ENCODE measurements at regions not wholly inside any gene's neighbourhood (a gene's known extent, or its start where the extent isn't known, plus 50 kb on each side); places are given as distances from the start of the nearest gene placed in this dataset.
A peak's percentile ranks its signal among the peaks of the same experiment; 100 is the strongest.
"Not testable (repeated sequence)": the region's sequence is repeated elsewhere in the genome, so short reads cannot be mapped to it uniquely, and the experiment has no call there.

GRCh38 chr3:194030372-194030771 is 105.6 kb upstream of the HES1 start:
- peak; percentile 70 for DNase-seq

DNA sequence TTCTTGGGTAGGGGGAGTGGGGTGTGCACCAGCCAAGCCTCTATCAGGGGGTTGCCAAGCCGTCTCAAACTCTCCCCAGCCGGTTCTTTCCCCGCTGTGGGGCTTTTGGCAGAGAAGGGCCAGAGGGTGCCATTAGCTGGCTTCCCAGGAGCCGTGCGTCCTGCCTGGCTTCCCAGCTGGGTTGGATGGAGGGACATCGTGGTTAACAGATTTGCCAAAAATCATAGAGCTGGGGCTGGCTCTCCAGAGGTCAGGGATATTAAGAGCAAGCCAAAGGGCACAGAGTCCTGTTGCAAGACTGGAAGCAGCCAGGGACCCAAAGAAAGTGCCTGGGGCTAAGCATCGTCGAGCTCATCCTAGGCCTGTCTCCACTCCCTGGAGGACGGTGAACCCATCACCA is 104.6 kb upstream of the HES1 start:
- no peak for DNase-seq

DNA sequence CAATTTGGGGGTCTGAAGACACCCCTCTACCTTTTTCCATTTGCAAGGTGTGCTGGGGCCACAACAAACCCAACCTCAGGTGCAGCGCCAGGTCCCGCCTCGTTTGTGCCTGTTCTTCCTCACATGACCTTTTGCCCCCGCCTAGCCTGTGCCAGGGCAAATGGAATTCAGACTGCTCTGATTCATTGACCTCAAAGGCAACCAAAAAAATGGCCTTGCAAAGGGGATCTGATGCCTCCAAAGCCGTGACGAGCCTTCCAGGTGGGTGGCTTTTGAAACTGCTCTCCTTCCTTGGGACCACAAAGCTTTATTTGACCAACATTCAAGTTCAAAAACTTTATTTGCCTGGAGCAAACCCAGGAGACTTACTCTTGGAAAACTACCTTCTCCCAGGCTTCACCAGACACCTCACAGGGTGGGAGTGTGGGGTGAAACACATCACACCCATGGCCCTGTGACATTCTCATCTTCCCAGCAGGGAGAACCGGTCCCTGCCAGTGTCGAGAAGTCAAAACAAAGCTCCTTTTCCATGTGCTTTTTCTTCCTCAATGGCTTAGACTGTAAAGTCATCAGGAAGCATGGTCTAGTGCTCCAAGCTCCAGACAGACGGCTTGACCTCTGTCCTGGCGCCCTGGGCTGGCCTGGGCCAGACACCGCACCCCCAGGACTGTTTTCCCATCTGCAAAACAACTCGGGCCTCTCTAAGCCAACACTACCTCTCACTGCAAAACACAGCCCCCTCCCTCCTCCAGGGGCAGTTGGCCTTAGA is 103.9 kb upstream of the HES1 start:
- DNase-seq = no peak

GRCh38 chr3:194032828-194033435 is 103.0 kb upstream of the HES1 start:
- no peak for DNase-seq

DNA sequence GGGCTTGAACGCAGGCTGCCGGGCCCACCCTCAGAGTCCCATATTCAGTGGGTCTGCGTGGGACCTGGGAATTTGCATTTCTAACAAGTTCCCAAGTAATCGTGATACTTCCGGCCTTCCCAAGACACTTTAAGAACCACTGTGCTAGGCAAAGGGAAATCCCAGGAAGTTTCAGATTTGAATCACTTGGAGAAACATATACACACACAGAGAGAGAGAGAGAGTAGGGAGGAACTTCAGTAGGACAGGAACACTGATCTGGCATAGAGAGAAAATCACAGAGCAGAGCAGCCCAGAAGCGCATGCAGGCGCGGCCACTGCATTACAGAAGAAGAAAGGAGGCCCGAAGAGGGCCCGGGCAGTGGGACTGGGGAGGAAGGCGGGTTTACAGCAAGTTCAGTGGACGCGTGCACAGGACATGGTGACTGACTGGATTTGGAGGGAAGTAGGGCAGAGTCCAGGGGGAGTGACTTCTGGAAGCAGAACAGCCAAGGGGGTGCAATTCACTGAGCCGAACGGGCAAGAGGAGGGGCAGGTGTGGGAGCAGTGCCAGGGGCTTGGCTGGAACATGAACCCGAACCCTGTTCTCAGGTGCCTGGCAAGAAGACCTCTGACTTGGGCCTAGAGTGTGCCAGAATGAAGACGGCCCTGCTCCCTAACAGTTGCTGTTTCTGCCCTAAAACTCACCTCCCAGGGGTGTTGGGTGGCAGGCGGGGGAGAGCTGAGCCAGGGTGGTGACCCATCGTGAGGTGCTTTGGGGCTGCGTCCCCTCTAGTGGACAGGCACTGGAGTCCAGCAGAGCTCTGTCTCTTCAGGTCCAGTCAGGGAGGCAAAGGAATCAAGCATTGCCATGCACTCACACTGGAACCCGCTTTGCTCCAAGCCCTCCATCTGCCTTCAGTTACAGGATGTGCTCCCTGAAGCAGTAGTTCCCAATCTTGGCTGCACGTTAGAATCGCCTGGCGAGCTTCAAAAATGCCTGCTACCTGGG is 101.3 kb upstream of the HES1 start:
- no peak for DNase-seq

DNA sequence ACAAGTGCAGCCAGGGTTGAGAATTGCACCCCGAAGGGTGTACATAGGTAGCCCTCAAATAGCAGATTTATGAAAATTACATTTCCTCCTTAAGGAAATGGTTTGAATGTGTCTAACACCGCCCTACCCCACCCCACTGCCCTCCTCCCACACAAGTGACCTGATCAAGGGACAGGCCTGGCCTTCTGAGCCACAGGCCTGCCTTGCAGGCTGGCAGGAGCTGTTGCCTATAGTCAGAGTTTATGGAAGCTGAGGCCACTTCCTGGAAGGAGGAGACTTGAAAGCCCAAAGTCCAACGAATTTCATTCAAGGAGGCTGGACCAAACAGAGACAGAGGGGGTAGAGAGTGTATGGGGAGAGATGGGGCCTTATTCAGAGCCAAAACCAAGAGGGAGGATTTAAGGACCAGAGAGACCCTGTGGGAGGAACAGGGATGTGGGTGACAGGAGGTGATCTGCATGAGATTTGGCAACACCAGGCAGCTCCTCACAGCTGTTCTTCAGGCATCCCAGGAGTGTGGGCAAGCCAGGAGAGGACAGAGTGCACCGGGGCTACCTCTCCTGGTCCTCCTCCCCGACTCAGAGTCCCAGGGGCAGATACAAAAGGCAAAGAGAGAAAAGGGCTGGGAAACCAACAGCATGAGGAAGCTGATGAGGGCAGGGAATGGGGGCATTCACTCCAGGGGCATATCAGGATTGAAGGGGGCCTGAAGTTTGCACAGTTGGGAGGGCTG is 100.4 kb upstream of the HES1 start:
- DNase-seq = no peak

DNA sequence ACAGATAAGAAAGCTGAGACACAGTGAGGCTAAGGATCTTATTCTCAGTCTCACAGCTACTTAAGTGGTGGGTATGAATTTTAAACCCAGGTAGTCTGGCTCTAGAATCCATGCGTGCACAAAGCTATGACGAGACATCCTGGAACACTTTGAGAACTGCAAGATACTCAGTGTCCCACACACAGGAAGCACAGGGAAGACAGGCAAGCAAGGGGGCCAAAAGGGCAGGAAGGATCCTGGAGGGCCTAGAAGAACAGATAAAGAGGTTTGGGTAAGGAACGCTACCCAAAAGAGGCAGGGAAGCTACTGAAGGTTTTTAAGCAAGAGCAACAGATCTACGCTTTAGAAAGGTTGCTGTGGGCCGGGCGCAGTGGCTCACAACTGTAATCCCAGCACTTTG is 99.1 kb upstream of the HES1 start:
- DNase-seq = no peak

DNA sequence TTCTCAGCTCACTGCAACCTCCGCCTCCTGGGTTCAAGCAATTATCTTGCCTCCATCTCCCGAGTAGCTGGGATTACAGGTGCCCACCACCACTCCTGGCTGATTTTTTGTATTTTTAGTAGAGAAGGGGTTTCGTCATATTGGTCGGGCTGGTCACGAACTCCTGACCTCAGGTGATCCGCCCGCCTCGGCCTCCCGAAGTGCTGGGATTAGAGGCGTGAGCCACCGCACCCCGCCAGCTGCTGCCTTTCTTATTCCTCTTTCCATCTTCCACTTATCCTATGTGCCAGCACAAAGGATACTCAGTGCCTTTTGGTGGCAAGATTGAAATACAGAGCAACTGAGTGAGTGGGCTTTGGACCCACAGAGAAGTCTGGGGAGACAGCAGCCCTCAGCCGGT is 97.6 kb upstream of the HES1 start:
- not testable (repeated sequence) for DNase-seq

- no peak for DNase-seq
Observed at GRCh38 chr3:194038960-194039359, 97.0 kb upstream of the HES1 start.

DNA sequence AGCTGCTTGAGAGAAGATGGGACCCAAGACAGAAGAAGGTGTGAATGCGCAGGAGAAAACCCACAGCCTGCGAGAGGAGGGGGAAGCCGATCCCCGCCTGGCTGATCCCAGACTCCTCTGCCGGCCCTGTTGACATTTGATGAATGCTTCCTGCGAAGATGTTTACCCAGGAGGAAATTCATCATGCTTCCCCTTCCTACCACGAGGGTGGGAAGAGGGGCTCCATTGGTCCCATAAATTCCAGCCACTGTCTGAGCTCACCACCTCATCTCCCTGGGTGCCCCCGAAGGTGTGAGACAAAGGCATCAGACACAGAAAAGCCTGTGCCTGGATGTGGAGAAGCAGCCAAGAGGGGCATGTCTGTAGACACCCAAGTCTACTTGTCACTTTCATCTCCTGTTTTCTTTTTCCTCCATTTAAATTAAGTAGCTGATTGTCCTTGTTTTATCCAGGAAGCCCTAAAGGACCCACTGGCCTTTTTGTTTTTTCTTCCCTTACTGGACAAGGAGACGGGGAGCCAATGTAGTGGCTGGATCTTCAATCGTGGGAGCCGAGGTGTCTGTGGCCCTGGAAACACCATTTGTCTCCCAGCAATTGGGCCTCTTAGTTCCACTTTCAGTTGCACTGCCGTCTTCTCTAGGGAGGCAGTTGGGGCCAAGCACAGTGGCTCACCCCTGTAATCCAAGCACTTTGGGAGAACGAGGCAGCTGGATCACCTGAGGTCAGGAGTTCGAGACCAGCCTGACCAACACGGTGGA is 95.3 kb upstream of the HES1 start:
- no peak for DNase-seq

DNA sequence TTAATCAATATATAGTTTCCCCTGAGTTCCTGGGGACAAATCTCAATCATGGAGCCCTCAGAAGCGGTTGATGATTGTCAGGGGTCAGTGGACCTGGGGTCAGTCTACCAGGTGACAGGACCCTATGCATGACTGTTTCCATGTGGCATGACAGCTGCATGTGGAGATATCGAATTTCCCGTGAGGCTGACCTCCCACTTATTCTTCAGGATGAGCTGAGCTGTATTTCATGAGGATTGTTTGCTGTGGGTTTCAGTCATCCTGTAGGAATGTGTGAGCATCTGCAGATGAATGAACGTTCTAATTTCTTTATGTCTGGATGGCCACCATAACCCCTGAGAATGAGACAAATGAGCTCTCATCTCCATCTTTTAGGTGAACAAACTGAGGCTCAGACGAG is 93.0 kb upstream of the HES1 start:
- DNase-seq = no peak

DNA sequence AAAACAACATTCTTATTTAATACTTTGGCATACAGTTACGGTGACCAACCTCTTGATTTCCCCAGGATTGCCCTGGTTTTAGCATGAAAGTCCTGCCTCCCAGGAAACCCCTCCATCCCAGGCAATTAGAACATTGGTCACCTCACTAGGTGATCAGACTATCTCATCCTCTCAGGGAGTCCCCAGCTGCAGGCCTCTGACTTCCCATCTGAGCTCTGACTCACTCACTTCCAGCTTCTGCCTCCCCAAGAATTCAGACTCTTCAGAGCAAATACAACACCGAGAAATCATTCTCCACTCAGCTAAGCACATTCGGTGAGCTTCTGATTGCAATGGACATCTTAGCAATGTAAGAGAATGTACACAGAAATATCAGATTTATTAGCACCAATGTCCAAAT is 92.4 kb upstream of the HES1 start:
- no peak for DNase-seq

DNA sequence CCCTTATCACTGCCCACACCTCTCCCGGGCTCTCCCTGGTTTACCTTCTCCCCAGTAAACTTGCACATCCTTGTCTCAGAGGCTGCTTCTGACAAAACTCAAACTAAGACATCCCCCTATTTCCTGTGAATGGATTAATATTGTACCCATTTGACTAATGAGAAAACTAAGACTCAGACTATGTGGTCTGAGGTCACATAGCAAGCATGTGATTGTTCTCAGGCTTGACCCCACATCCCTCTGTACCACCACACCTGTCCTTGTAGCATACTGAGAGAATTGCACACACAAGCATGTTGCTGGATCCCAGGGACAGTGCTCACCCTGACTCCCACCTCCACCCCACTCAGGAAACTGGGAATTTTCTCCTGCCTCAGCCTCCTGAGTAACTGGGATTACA is 90.7 kb upstream of the HES1 start:
- DNase-seq = no peak

DNA sequence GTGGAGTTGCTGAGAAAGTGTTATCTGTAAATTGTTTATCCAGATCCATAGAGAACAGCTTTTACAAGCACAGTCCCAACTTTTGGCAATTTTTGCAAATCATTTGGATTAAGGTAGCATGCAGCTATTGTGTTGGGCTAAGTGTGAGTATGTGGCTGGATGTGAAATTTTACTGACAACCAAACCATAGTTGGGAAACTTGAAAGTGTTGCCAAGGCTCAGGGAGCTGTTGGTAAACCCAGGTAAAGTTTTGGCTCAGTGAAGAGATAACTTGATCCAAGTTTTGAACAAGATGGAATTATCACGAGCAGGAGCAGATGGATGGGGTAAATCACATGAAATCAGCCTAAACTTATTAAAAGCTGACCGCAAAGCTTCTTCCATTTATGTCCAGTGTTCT is 90.0 kb upstream of the HES1 start:
- no peak for DNase-seq

DNA sequence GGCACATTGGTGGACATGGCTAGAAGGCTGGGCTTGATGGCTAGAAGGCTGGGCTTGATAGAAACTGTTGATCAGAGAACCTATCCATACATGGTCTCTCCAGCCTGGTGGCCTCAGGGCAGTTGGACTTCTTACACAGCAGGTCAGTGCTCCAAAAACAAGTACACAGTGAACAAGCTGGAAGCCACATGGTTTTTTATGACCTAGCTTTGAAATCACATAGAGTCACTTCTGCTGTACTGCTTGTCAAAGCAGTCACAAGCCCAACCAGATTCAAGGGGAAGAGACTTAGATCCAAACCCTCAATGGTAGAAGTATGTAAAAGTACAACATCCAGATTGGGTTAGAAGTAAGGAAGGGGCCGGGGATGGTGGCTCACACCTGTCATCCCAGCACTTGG is 89.4 kb upstream of the HES1 start:
- no peak for DNase-seq

DNA sequence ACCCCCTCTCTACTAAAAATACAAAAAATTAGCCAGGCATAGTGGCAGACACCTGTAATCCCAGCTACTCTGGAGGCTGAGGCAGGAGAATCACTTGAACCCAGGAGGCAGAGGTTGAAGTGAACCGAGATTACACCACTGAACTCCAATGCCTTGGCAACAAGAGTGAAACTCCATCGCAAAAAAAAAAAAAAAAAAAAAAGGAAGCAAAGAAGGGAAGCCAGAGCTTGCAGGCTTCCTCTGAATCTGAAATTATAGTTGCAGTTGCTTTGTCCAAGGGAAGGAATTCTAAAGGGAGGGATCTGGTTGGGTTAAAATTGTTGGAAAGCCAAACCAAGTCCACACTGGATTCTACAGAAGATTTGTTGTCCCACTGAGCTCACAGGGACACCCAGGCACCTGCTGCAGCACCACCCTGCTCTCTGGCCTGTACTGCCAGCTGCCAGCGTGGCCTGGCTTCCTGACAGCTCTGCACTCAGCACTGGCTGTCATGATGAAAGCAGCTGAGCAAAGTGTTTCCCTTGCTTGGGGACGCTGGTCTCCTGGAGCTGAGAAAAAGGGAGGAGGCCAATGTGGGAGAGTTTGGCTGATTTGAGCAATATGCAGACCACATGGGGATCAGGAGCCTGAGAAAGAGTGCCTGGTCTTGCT is 88.8 kb upstream of the HES1 start:
- peak; percentile 79 for DNase-seq

DNA sequence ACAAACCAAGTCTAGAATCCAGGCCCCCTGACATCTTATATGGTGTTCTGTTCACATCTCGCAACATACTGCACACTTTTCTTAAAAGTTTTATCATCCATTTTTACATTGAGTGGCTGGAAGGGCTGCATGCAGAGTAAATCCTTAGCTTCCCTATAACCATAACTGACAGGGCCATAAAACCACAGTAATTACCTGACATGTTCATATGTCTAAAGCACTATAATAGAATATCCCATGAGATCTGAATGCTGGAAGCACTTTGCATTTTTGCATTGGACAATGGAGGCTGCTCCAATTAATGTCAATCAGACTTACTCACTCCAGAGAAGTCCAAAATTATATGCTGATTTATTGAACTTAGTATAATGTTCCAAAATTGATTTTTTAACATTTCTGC is 86.6 kb upstream of the HES1 start:
- DNase-seq = no peak

- no peak for DNase-seq
Observed at GRCh38 chr3:194050782-194051320, 85.1 kb upstream of the HES1 start.

- DNase-seq = peak; percentile 75
Observed at GRCh38 chr3:194051366-194052149, 84.4 kb upstream of the HES1 start.

DNA sequence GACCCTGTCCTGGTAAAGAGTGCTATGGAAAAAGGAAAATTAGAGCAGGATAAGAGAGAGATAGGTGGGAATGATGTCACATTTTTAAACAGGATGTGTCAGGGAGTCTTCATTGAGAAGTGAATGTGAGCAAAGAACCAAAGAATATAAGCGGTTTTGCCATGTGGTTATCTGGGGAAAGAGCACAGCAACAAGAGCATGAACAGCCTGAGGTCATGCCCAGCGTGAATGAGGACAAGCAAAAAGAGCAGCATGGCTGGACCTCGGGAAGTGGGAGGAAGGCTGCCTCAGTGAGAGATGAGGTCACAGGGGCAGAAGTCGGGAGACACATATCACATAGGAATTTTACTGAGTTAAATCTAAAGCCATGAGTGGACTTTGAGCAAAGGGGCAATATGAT is 82.8 kb upstream of the HES1 start:
- no peak for DNase-seq

DNA sequence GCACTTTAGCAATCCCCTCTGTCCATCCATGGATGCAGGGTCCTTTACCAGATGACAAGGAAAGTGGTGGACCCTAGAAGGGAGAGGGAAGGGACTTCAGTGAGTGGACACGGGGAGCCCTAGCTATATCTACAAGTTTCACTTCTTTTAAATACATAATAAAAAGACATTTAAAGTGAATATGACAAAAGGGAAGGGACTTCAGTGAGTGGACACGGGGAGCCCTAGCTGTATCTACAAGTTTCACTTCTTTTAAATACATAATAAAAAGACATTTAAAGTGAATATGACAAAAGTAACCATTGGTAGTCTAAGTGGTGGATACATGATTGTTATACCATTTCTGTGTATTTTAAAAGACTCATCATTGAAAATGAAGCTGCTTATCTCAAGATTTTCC is 81.9 kb upstream of the HES1 start:
- DNase-seq = no peak

All from COR-L47 (cell line).